ENCODE measurements at regions not wholly inside any gene's neighbourhood (a gene's known extent, or its start where the extent isn't known, plus 50 kb on each side); places are given as distances from the start of the nearest gene placed in this dataset.

DNA sequence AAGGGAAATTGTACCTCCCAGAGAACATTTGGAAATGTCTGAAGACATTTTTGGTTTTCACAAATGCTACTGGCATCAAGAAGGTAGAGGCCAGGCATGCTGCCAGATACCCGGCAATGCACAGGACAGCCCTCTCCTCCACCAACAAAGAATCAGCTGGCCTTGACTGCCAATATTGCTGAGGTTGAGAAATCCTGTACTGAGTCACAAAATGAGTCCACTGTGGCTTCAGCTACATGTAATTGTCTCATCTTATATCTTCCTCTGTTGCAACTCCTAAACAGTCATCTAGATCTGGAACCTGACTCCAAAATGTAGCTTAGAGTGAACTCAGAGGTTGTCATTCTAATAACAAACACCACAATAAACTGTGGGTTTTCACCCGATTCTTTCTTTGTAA is 327.5 kb upstream of the POGK start:
- H3K9me3 ChIP-seq (ENCODE audit: control insufficient read depth, insufficient read depth, low read length) = no peaks in the 10 kb centered on the region
- H4K20me1 ChIP-seq (ENCODE audit: control insufficient read depth, insufficient read depth, low read depth, low read length) = no peaks in the 10 kb centered on the region
- H3K9me2 ChIP-seq (replicated peaks; ENCODE audit: control insufficient read depth, low read length) = no peaks in the 10 kb centered on the region
- no peaks in the 10 kb centered on the region for H3K79me2 ChIP-seq (ENCODE audit: control insufficient read depth, low read length)
- no peak overlapping the region for H3K4me3 ChIP-seq (ENCODE audit: low read length)
- no peaks in the 10 kb centered on the region for H3F3A ChIP-seq (ENCODE audit: control insufficient read depth, insufficient read depth)
- H3K36me3 ChIP-seq (ENCODE audit: control insufficient read depth, low read length) = no peaks in the 10 kb centered on the region
- no peak overlapping the region for H3K27ac ChIP-seq (ENCODE audit: low read depth, low read length)
- no peaks in the 10 kb centered on the region for H3K27me3 ChIP-seq (ENCODE audit: control insufficient read depth, low read length)
- no peak overlapping the region for H3K4me2 ChIP-seq (ENCODE audit: low read length)
- TF ChIP-seq, protein P1, sequence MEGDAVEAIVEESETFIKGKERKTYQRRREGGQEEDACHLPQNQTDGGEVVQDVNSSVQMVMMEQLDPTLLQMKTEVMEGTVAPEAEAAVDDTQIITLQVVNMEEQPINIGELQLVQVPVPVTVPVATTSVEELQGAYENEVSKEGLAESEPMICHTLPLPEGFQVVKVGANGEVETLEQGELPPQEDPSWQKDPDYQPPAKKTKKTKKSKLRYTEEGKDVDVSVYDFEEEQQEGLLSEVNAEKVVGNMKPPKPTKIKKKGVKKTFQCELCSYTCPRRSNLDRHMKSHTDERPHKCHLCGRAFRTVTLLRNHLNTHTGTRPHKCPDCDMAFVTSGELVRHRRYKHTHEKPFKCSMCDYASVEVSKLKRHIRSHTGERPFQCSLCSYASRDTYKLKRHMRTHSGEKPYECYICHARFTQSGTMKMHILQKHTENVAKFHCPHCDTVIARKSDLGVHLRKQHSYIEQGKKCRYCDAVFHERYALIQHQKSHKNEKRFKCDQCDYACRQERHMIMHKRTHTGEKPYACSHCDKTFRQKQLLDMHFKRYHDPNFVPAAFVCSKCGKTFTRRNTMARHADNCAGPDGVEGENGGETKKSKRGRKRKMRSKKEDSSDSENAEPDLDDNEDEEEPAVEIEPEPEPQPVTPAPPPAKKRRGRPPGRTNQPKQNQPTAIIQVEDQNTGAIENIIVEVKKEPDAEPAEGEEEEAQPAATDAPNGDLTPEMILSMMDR (IDR thresholded peaks at IDR 0.05; ENCODE audit: low read depth, low read length, poor library complexity, severe bottlenecking) = no peak
- no peak for TF ChIP-seq EZH2phosphoT487 (IDR thresholded peaks at IDR 0.05; ENCODE audit: borderline replicate concordance, low read length)
- no peaks in the 10 kb centered on the region for H3K4me1 ChIP-seq (ENCODE audit: control insufficient read depth, low read length)

DNA sequence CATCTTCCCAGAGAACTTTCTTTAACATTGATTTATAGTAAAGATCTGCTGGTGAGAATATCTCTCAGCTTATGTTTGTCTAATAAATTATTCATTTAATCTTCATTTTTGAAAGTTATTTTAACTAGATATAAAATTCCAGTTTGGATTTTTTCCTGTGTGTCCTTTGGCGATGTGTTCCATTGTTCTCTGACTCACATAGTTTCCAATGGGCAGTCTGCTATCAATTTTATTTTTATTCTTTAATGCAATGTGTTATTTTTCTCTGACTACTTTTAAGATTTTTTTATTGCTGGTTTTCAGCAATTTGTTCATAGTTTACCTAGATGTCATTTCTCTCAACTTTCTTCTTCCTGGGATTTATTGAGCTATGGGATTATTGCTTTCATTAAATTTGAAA is 325.2 kb upstream of the POGK start:
- H3K4me2 ChIP-seq (ENCODE audit: low read length) = no peak overlapping the region
- H3K36me3 ChIP-seq (ENCODE audit: control insufficient read depth, low read length) = no peaks in the 10 kb centered on the region

DNA sequence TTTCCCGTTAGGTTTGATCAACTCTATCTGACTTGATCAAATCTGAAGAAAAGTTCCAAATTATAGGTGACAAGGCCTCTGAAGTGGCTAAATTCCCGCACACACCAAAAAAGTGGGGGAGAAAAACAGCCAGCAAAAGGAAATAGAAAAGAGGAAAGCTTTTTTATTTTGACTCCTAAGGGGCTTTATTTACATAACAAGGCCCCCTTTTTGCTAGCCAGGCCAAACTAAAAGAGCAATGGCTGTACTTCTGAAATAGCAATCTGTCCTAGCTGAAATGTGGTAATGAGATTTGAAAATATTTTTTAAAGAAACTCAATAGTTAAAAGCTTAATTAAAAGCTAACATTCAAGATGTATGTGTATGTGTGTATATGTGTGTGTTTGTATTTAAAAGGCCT is 311.5 kb upstream of the POGK start:
- H4K20me1 ChIP-seq (ENCODE audit: control insufficient read depth, insufficient read depth, low read depth, low read length) = no peaks in the 10 kb centered on the region
- H3K4me1 ChIP-seq (ENCODE audit: control insufficient read depth, low read length) = no peaks in the 10 kb centered on the region
- no peak overlapping the region for H3K4me2 ChIP-seq (ENCODE audit: low read length)
- H3K9me3 ChIP-seq (ENCODE audit: control insufficient read depth, insufficient read depth, low read length) = no peaks in the 10 kb centered on the region
- no peak overlapping the region for H3K27ac ChIP-seq (ENCODE audit: low read depth, low read length)
- no peak for TF ChIP-seq EZH2phosphoT487 (IDR thresholded peaks at IDR 0.05; ENCODE audit: borderline replicate concordance, low read length)
- TF ChIP-seq, protein P1 (IDR thresholded peaks at IDR 0.05; ENCODE audit: low read depth, low read length, poor library complexity, severe bottlenecking) = no peak
- no peaks in the 10 kb centered on the region for H3K79me2 ChIP-seq (ENCODE audit: control insufficient read depth, low read length)
- no peaks in the 10 kb centered on the region for H3K9me2 ChIP-seq (replicated peaks; ENCODE audit: control insufficient read depth, low read length)
- no peaks in the 10 kb centered on the region for H3F3A ChIP-seq (ENCODE audit: control insufficient read depth, insufficient read depth)
- H3K4me3 ChIP-seq (ENCODE audit: low read length) = no peak overlapping the region
- H3K36me3 ChIP-seq (ENCODE audit: control insufficient read depth, low read length) = no peaks in the 10 kb centered on the region
- H3K27me3 ChIP-seq (ENCODE audit: control insufficient read depth, low read length) = no peaks in the 10 kb centered on the region

More for the DNA sequence above, 325.2 kb upstream of the POGK start:
- Histone ChIP-seq H3K4me1 (ENCODE audit: control insufficient read depth, low read length) (no peaks in the 10 kb centered on the region), H3K79me2 (ENCODE audit: control insufficient read depth, low read length) (no peaks in the 10 kb centered on the region), H3K9me3 (ENCODE audit: control insufficient read depth, insufficient read depth, low read length) (no peaks in the 10 kb centered on the region), H3K27ac (ENCODE audit: low read depth, low read length) (no peak overlapping the region), H3F3A (ENCODE audit: control insufficient read depth, insufficient read depth) (no peaks in the 10 kb centered on the region), H3K9me2 (replicated peaks; ENCODE audit: control insufficient read depth, low read length) (no peaks in the 10 kb centered on the region), H4K20me1 (ENCODE audit: control insufficient read depth, insufficient read depth, low read depth, low read length) (no peaks in the 10 kb centered on the region), H3K27me3 (ENCODE audit: control insufficient read depth, low read length) (no peaks in the 10 kb centered on the region), H3K4me3 (ENCODE audit: low read length) (no peak overlapping the region)
- TF ChIP-seq EZH2phosphoT487 (IDR thresholded peaks at IDR 0.05; ENCODE audit: borderline replicate concordance, low read length) = no peak
- TF ChIP-seq, protein P1 (IDR thresholded peaks at IDR 0.05; ENCODE audit: low read depth, low read length, poor library complexity, severe bottlenecking) = no peak

DNA sequence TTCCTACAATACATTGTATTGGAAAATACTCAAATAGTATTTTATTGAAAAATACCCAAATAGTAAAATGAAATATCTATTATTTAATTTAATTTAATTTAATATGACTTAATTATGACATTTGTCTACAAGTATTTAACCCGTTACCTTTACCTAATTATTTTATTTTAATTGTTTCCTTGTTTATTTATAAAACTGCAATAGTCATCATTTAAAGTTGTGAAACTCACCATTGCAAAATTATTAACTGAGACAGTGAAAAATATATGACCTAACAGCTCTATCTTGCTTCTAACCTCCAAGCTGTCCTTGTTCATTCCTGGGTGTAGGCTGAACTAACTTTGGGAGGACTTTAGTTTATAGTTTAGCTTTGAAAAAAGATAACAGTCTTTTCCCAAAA is 300.6 kb upstream of the POGK start:
- Histone ChIP-seq H3K79me2 (ENCODE audit: control insufficient read depth, low read length) (no peaks in the 10 kb centered on the region), H3K4me2 (ENCODE audit: low read length) (no peak overlapping the region), H3K27ac (ENCODE audit: low read depth, low read length) (no peak overlapping the region), H3K4me1 (ENCODE audit: control insufficient read depth, low read length) (no peaks in the 10 kb centered on the region), H3K27me3 (ENCODE audit: control insufficient read depth, low read length) (no peaks in the 10 kb centered on the region), H4K20me1 (ENCODE audit: control insufficient read depth, insufficient read depth, low read depth, low read length) (no peaks in the 10 kb centered on the region), H3K4me3 (ENCODE audit: low read length) (no peak overlapping the region), H3K36me3 (ENCODE audit: control insufficient read depth, low read length) (no peaks in the 10 kb centered on the region), H3F3A (ENCODE audit: control insufficient read depth, insufficient read depth) (no peaks in the 10 kb centered on the region), H3K9me3 (ENCODE audit: control insufficient read depth, insufficient read depth, low read length) (no peaks in the 10 kb centered on the region), H3K9me2 (replicated peaks; ENCODE audit: control insufficient read depth, low read length) (no peaks in the 10 kb centered on the region)
- TF ChIP-seq EZH2phosphoT487 (IDR thresholded peaks at IDR 0.05; ENCODE audit: borderline replicate concordance, low read length) = no peak
- TF ChIP-seq, protein P1 (IDR thresholded peaks at IDR 0.05; ENCODE audit: low read depth, low read length, poor library complexity, severe bottlenecking) = no peak
